Fibroblast of skin of scalp (primary cell): ENCODE measurements at regions not wholly inside any gene's neighbourhood (a gene's known extent, or its start where the extent isn't known, plus 50 kb on each side); places are given as distances from the start of the nearest gene placed in this dataset.

Experiments used
- DNase-seq: peaks from one replicate; pipeline ENCODE4 v3.0.0-alpha.2; 2013

DNA sequence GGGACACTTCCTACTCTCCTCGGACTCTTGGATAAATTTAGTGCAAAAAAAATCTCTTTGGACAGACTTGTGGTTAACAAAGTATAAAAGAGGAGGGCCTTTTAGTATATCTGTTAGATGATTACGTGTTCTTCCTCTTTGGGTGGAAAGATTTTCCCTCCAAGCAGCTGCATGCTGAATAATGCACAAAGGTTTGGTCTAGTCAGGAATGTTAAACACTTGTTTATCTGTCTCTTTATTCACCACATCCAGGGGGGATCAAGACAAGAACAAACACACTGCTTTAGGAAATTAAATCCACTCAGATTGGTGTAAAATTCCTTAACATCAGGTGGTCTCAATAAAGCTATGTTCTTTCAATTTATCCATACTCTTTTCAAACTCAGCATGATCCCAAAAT, 260.9 kb upstream of the CHD6 start:
- no peak for DNase-seq

DNA sequence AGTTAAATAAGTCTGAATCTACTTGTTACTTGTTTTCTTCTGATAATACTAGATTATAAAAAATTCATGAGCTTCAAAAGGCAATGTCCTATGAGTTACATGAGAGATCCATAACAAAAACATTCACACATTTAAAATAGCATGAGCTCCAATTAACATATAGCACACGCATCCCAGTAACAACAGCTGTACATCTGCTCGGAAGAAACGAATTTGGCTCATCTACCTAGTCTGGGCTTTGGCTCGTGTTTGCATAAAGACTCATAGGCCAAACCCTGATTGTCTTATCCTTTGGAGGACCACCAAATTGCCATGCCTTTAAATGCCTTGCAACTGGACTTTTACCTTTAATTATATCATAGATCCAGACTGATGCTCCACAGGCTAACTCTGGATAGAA, 259.7 kb upstream of the CHD6 start:
- DNase-seq, result no peak

DNA sequence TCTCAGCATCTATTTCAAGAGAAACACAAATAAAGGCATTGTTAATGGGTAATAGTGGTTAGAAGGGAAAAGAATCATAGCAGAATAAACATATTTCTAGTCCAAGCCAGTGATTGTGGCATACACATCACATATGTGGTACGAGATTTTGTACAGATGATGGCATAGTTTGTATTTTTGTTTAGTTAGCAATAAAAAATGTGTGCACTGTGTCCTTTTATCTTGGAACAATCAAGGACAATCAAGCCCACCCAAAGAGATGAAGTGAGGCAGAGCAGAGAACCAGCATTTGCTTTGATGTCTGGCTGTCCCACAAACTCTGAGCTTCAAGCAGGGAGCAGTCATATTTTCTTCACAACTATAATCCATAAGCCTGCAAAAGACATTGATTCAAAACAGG, 256.5 kb upstream of the CHD6 start:
- no peak for DNase-seq

DNA sequence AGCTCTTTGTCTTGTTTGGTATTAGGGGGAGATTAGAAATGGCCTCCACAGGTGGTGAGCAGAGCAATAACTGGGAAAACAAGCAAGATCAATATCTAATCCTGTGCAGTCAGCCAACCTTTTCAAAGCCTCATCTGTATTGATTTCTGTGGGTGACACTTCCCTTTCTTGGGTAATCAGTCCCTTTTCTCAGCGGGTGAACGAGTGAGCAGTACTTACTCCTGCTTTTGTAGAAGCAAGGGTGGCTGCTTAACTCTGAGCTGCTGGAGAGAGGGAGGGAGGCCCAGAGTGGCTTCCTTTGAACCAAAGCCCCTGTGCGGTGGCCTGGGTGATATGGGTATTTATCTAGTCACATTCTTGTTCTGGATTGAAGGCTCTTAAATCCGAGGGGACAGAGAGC, 254.8 kb upstream of the CHD6 start:
- DNase-seq, result no peak

DNA sequence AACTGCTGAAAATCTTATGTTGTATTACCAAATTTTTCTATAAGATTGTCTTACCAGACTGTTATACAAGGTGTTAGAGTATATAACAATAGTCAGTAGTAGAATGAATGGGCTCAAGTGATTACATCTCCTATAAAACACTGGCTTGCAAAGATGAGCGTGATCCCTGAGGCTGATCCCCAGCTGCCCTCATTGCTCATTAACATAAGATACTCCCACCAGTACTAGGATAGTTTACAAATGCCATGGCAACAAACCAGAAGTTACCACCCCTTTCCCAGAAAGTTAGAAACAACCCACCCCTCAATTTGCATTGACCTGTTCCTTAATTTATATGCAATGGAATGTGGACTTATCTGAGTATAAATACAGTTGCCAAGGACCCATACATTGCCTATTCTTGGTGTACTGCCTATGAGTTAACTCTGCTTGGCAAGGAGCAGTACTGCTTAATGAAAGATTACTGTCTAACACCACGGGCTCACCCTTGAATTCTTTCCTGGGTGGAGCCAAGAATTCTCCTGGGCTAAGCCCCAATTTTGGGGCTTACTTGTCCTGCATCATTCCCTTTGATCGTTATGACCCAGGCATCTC, 252.8 kb upstream of the CHD6 start:
- DNase-seq, result no peak

DNA sequence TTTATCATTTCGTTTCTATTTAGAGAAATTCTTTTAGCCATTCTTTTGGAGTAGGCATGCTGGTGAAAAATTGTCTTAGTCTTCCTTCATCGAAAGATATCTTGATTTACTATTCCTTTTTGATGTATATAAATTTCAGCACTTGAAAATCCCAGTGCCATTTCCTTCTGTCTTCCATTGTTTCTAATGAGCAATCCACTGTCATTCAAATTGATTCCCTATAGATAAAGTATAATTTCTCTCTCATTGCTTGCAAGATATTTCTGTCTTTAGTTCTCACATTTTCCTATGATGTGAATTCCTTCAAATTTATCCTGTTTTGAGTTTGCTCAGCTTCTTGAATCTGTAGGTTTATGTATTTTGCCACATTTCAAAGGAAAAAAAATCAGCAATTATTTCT, 251.1 kb upstream of the CHD6 start:
- DNase-seq, result no peak

DNA sequence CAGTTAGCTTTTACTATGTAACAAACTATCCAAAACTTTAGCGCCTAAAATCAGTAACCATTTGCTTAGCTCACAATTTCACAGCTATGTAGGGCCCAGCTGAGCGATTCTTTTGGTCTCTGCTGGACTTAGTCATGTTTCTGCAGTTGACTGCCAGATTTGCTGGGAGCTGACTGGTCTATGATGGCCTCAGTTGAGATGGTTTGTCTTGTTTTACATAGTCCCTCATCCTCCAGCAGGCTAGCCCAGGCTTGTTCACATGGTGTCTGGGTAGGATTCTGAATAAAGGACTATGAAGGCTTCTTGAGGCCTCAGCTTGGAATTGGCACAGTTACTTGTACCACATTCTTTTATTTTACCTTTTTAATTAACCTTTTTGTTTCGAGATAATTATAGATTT, 247.8 kb upstream of the CHD6 start:
- DNase-seq, result no peak

DNA sequence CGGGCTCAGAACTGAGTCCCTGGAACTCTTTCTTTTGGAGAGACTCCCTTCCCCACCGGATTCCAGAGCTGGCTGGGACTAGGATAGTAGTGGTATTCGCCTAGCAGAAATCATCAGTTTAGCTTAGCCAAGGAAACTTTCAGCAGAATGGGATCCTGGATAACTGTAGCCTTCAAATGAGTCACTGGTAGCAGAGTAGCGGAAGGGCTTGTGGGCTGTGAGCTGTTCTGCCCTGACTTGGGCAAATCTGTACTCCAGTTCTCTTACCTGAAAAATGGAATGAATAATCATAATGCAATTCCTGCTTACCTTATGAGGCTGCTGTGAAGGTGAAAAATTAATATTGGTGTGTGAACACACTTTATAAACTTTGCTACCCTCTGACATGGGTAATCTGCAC, 244.3 kb upstream of the CHD6 start:
- DNase-seq, result no peak

DNA sequence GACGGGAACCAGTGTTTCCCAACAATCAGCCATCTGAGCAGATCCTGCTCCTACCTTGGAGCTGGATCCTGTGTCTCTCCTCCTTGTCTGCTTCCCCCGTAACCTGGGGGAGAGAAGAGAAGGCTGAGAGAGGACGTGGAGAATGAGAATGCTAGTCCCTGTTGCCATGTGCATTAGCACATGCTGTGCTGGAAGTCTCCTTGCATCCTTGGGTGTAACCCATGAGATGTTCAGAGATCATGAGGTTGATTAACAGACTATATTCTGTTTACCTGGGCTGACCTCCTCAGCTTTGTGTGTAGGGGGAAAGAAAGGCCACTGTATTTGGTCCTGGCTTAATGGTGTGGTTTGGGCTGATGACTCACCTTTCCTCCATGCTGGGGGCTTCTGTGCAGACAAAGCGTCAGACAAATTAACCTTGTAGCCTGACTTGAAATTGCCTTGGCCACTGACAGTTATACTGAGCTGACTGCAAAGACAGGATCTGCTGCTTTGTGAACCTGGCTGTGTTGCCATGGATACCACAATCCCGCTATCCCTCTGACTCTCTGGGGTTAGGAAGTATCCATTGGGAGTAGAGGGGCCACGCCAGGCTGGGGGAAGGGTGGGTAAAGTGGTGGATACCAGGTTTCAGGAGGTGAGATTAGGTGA, 243.7 kb upstream of the CHD6 start:
- DNase-seq, result no peak

DNA sequence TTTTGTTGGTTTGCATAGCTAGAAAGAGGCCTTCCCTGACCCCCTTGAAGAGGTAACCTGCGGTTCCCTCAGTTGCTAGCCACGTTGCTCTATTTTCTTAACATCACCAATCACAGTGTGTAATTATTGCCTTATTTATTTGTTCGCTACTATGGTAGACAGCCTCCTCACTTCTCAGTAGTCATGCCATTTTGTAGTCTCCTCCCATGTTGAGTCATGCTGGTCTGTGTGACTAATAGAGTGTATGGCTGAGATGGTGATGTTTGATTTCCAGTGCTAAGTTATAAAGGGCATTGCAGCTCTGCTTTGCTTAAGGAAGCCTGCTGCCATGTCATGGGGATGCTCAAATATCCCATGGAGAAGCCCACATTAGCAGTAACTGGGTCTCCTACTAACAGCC, 236.6 kb upstream of the CHD6 start:
- no peak for DNase-seq

DNA sequence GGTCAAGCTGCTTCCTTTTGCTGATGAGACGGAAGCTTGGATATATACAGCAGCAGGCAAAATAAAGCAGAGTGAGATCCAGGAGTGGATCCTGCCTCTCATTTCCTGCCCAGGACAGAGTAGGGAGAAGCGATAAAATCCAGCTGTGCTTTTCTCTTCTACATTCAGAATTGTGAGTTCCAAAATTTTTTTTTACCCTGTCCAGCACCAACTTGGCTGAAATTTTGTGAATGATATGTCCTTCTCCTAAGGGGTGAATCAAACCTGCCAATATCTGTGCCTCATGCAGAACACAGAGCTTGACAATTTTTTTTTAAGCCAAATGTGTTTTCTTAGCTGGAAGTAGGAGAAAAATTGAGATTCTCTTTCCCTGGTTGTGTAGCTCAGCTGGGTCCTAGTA, 235.6 kb upstream of the CHD6 start:
- no peak for DNase-seq

DNA sequence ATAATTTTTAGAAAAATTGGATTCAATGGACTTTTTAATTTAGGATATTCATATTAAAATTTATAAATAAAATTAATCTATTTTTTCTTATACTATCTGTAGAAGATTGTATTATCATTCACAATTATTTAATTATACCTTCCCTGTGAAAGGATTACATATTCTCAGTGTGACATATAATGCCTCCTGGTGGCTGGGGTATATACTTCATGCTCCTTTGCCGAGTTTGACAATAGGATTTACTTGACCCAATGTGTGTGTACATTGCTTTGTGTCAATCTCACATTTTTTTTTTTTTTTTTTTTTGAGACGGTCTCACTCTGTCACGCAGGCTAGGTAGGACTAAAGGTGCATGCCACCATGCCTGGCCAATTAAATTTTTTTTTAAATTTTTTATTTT, 230.0 kb upstream of the CHD6 start:
- DNase-seq, result no peak

DNA sequence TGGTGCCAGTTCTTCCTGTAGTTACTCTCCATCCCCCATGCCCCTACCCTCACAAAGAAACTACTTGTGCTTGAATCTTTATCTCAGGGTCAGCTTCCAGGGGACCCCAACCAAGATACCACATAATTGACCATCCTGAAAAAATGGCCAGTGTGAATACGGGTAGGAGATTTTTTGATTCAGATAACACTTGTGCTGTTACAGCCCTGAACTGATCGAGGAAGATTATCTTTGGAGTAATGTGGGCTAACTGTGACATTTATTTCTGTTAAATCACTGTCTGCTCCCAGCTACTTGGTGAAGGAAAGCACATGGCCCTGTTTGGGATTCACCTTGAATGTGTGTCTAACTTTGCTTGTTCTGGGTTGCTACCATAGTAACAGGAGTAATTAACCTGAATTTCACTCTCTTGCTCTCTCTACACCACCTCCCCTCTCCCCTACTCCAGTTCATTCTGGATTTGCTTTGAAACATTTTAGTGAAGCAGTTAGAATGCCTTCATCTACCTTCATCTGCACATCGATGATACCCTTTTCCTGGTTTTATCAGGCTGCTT, 219.6 kb upstream of the CHD6 start:
- DNase-seq, result no peak

DNA sequence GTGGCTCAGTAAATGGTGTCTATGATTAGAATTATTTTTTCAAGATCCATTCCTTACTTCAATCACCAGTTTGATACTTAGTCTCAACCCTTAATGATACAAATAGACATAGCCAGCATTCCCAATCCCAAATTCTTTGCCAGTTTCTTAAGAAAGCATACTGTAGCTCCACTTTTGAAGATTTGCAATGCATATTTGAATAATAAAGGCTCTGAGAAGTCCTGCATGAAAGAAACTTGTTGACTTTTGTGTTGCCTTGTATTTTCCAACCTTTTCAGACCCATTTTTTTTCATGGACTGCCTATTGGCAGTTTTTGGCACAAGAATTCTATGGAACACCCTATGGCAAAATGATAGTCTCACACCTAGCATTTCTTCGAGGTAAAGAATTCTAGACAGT, 215.6 kb upstream of the CHD6 start:
- no peak for DNase-seq

DNA sequence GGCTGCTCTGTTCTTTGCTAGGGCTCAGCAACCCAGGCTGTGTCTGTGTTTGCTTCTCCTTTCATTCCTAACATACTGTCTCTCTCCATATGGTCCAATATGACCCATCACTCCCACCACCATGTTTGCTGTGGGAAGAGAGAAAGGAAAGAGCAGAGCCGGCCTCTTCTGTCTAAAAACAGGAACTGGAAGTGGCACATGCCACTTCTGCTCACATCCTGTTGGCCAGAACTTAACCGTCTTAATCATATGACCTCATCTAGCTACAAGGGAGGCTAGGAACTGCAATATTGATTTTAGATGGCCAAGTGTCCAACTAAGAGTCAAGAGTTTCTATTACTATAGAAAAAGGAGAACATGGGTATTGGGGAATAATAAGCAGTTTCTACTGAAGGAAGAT, 212.5 kb upstream of the CHD6 start:
- no peak for DNase-seq

DNA sequence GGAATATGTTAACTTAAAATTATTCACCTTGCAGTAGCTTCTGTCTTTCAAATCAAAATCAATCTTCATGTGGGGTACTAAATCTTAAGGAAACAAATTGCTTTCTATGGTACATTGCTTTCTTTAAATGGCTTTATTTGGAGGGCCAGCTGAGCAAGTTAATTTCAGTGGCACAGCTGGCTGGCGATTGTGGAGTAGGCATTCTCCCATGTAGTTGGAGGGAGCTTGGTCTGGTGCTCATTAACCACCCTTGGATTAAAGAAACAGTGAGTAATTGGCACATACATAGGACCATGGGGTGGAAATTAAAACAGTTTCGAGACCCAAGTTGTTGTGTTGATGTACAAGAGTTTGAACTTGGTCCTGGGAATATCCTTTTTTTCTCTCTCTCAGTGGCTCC, 201.3 kb upstream of the CHD6 start:
- no peak for DNase-seq

DNA sequence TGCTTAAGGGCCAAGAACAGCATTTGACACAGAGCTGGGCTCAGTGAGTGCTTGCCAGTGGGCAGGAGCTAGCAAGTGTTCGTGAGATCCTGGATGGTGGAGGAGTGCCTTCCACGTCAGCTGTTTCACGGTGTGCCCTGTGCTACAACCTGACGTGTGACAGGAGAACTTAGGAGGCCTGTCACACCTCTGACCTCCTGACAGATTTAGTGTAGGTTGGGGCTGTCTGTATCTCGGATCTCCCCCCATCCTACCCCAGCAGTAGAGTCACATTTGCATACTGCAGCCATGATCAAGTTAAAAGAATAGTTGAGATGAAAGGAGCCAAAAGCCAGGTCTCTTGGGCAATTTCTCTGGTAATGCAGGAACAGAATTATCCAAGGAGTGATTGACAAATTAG, 200.8 kb upstream of the CHD6 start:
- DNase-seq, result no peak

DNA sequence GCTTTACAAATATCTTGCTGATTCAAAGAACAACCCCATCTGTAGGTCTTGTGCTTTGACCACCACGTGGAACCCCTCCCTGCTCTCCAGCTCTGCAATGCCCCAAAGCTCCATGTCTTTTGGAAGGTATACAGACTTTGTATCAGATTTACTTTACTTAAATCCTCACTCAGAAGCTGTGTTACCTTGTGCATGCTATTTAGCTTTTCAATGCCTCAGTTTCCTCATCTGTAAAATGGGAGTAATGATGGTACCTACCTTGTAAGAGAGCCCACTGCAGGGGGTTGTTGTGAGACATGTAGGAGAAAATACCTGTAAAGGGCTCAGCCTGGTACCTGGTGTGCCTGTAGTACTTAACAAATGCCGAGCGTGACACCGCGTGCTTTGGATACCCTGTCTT, 200.2 kb upstream of the CHD6 start:
- DNase-seq, result no peak

DNA sequence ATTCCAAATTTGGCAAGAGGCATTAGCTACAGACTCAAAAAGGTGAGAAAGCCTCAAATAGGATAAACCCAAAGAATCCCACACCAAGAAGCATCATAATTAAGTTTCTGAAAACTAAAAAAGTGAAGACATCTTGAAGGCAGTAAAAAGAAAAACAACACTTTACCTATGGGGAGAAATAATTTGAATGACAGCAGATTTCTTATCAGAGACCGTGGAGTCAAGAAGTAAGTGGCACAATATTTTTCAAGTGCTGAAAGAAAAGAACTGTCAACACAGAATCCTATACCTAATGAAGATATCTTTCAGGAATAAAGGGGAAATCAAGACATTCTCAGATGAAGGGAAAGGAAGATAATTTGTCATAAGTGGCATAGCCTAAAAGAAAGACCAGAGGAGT, 193.3 kb upstream of the CHD6 start:
- no peak for DNase-seq

DNA sequence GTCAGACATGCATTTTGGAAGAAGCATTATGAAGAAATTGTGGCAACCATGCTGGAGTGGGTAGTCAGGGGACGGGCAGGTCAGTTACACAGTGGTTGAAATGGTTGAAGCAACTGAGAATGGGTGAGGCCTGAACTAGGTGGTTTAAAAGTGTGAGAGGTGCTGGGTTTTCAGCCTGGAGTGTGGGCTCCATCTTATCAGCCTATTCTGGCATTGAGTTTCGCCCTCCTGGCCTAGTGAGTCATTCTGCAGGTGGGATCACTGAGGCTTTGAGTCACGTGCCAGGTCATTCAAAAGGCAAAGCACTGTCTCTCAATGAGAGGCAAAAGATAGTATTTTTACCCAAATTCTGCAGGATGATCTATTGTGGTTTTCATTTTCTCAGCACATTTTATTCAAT, 181.9 kb upstream of the CHD6 start:
- DNase-seq, result no peak

DNA sequence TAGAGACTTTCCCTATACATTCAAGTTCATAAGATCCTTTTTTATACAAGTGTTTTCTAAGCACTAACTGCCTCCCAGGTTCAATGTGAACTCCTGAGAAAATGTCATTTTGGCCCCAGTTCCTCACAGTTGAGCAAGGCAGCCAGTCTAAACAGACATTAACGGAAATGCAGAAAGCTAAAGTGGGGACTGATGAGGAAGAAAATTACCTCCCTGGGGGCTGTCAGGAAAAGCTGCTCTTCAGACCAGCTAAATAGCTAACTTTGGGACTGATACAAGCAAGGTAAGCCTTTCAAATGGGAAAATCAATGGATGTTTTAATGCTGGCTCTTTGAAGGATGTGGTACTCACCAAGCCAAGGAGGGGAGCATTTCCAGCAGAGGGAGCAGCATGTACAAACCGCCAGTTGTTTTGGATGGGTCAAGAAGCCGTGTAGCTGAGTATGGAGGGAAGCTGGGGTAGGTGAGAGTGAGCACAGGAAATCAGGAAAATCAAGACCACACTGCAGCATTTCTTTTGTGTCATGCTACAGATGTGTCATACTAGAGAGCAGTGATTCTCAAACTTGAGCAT, 180.8 kb upstream of the CHD6 start:
- DNase-seq, result no peak

DNA sequence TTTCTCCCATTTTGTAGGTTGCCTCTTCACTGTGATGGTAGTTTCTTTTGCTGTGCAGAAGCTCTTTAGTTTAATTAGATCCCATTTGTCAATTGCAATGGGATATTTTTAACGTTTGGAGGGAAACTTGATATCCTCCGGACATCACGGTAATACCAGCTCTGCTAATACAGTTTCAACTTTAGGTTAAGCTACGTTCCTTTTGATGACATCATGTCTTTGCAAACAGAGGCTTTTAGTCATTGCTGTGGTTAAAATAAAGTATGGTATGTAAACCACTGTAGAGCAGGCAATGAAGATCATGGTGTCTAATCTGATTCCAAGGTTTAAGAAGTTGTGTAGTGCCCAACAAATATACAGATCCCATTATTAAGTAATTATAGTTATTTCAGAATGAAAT, 168.0 kb upstream of the CHD6 start:
- DNase-seq, result peak; percentile 4

DNA sequence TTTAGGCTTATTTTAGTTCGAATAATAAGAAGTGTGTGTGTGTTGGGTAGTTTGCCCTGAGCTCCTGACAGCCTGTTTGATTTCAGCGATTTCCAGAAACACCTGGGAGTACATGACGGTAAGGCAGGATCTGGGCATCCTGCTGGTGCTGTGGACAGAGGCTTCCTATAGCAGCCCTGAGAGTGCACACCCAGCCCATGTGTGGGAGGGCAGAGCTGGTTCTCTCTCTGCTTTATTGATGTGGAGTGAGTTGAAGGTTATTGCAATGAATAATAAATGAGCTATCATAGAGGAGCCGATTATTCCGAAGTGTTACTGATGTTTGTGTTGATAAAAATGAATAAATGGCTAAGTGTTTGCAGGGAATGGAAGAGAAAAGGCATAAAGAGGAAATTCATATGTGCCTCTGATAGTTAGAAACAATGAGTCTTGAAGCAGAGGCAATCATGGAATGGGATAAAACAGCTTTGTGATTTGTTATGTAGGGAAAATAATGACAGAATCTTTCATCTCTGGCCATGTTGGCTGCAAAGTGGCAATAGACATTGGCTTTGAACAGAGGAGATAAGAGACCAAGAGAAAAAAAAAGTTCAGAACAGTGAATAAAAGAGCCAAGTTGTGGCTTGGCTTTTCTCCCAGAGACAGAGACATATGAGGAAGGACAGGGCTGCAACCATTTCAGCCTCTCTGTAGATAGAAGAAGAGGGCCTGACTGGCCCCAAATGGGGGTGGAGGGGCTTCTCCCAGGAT, 166.2 kb upstream of the CHD6 start:
- no peak for DNase-seq
